Progenitor cell of endocrine pancreas (in vitro differentiated cells): ENCODE measurements at regions not wholly inside any gene's neighbourhood (a gene's known extent, or its start where the extent isn't known, plus 50 kb on each side); places are given as distances from the start of the nearest gene placed in this dataset.
A peak's percentile ranks its signal among the peaks of the same experiment; 100 is the strongest.

ENCODE experiments used
- DNase-seq: peaks from one replicate; pipeline ENCODE4 v3.0.0; 2021; ENCODE audit warnings: low spot score; ENCODE audit not compliant: unreplicated experiment
- H3K27ac Mint-ChIP-seq: 2 replicates; pipeline ENCODE4 v1.8.0; 2021; ENCODE audit warnings: mild to moderate bottlenecking, moderate library complexity, mixed read lengths
- H3K27me3 Mint-ChIP-seq: 2 replicates; pipeline ENCODE4 v1.8.0; 2021; ENCODE audit warnings: mixed read lengths
- H3K36me3 Mint-ChIP-seq: 2 replicates; pipeline ENCODE4 v1.8.0; 2022; ENCODE audit warnings: mixed read lengths; ENCODE audit not compliant: insufficient read depth
- H3K4me1 Mint-ChIP-seq: 2 replicates; pipeline ENCODE4 v1.8.0; 2021; ENCODE audit warnings: low read depth, mixed read lengths
- H3K4me3 Mint-ChIP-seq: 2 replicates; pipeline ENCODE4 v1.8.0; 2021; ENCODE audit warnings: low read depth, mild to moderate bottlenecking, moderate library complexity, mixed read lengths
- H3K9me3 Mint-ChIP-seq: 2 replicates; pipeline ENCODE4 v1.8.0; 2021; ENCODE audit warnings: low read depth, mixed read lengths
- TF ChIP-seq, protein P1 (sequence below): fragments of 200-600 bp; sonication (generic); IDR thresholded peaks from one replicate; pipeline ENCODE4 v1.5.0; 2021; ENCODE audit warnings: antibody characterized with exemption, mild to moderate bottlenecking; ENCODE audit not compliant: unreplicated experiment

DNA sequence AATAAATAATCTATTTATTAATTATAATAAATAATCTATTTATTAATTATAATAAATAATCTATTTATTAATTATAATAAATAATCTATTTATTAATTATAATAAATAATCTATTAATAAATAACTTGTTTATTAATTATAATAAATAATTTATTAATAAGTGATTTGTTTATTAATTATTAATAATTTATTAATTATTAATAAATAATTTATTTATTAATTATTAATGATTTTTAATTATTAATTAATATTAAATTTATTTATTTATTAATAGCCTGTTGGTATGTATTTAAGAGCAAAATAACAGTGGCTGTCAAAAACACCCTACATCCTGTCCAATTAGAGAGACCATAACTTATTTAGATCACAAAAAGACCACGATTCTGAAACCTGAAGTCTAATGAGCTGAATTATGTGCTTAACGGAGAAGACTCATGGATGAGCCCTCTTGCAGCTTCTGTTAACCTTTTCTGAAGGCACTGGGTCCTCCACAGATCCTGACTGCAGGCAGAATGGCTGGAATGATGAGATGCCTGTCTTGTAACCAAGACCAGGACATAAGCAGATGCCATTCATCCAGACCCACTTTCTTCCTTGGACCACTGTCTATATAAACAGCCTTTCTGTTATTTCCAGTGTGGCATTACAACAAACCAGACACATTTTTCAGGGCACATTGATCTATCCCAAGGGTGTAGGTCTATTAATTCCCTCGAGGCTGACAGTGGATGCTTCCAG lies 134.2 kb downstream of the SETD4 start:
- Mint-ChIP-seq H3K4me1 (no peaks in the 10 kb centered on the region), H3K36me3 (no peaks in the 10 kb centered on the region), H3K27ac (no peak overlapping the region), H3K4me3 (no peak overlapping the region), H3K27me3 (peaks cover 7% of the 10 kb centered on the region), H3K9me3 (no peaks in the 10 kb centered on the region)
- no peak for DNase-seq
- TF ChIP-seq, protein P1, sequence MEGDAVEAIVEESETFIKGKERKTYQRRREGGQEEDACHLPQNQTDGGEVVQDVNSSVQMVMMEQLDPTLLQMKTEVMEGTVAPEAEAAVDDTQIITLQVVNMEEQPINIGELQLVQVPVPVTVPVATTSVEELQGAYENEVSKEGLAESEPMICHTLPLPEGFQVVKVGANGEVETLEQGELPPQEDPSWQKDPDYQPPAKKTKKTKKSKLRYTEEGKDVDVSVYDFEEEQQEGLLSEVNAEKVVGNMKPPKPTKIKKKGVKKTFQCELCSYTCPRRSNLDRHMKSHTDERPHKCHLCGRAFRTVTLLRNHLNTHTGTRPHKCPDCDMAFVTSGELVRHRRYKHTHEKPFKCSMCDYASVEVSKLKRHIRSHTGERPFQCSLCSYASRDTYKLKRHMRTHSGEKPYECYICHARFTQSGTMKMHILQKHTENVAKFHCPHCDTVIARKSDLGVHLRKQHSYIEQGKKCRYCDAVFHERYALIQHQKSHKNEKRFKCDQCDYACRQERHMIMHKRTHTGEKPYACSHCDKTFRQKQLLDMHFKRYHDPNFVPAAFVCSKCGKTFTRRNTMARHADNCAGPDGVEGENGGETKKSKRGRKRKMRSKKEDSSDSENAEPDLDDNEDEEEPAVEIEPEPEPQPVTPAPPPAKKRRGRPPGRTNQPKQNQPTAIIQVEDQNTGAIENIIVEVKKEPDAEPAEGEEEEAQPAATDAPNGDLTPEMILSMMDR: no peak

DNA sequence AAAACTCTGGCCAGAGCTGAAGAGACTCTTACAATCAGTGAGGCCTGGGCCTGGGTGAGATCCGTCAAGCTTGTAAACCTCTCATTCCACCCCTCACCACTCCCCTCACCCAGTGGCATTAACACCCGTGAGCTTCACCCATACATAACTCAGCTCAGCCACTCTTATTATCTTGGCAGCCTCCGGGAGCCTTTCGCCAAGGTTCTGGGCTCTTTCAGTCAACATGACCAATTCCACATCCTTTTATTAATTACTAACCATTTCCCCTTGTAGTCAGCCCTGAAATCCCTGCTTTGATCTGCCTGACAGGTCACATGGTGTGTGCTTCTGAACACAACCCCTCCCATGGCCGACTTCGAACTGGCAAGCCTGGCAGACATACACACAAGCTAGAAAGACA lies 134.8 kb downstream of the SETD4 start:
- peak overlapping the region; percentile 69 for H3K27ac Mint-ChIP-seq
- H3K9me3 Mint-ChIP-seq: no peaks in the 10 kb centered on the region
- TF ChIP-seq, protein P1: no peak
- no peaks in the 10 kb centered on the region for H3K4me1 Mint-ChIP-seq
- DNase-seq: no peak
- no peak overlapping the region for H3K4me3 Mint-ChIP-seq
- H3K36me3 Mint-ChIP-seq: no peaks in the 10 kb centered on the region
- peaks cover 7% of the 10 kb centered on the region for H3K27me3 Mint-ChIP-seq

DNA sequence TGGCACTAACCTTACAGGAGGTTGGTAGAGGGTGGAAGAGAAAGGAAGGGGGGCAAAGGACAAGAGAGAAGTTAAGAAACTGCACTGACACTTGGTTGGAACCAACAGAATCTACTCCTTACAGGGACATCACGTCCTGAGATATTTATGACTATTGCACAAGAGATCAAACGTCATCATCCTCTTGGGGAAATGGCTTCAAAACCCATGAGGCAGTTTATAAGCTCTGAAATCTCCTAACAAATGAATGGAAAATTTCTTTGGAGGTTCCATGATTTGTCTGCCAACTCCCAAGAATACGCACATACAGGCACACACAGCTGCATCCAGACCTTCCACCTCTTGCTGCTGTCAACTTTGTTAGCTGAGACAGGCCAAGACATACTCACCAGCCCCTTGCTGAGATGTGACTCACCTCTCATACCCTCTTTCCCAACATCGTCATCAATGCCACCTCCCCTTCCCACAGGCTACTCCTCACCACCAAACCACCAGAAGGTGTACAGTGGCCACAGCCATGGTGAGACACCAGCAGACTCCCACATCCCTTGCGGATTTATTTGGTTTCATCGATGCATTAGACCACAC lies 135.5 kb downstream of the SETD4 start:
- no peak overlapping the region for H3K4me3 Mint-ChIP-seq
- H3K9me3 Mint-ChIP-seq: no peaks in the 10 kb centered on the region
- peaks cover 1% of the 10 kb centered on the region for H3K4me1 Mint-ChIP-seq
- H3K27me3 Mint-ChIP-seq: peaks cover 7% of the 10 kb centered on the region
- no peak overlapping the region for H3K27ac Mint-ChIP-seq
- H3K36me3 Mint-ChIP-seq: no peaks in the 10 kb centered on the region
- no peak for DNase-seq
- TF ChIP-seq, protein P1: no peak

DNA sequence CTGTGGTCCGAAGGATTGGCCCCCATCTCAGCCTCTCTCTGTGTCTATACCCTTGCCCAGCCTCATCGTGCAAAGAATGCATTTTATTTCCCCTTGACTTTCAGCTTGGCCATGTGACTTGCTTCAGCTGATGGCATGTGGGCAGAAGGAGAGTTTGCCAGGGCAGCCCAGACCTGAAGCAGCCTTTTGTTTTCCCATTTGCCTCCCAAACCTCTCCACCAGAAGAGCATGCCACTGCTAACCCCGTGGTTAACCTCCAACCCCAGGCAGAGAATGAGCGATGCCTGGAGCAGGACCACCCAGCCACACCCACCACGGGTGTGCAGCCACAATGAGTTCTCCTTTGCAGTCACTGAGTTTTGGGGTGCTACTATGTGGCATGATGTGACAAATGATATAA lies 136.4 kb downstream of the SETD4 start:
- TF ChIP-seq, protein P1: no peak
- peaks cover 7% of the 10 kb centered on the region for H3K27me3 Mint-ChIP-seq
- no peaks in the 10 kb centered on the region for H3K36me3 Mint-ChIP-seq
- DNase-seq: no peak
- H3K4me3 Mint-ChIP-seq: no peak overlapping the region
- H3K9me3 Mint-ChIP-seq: no peaks in the 10 kb centered on the region
- H3K27ac Mint-ChIP-seq: no peak overlapping the region
- peaks cover 1% of the 10 kb centered on the region for H3K4me1 Mint-ChIP-seq

DNA sequence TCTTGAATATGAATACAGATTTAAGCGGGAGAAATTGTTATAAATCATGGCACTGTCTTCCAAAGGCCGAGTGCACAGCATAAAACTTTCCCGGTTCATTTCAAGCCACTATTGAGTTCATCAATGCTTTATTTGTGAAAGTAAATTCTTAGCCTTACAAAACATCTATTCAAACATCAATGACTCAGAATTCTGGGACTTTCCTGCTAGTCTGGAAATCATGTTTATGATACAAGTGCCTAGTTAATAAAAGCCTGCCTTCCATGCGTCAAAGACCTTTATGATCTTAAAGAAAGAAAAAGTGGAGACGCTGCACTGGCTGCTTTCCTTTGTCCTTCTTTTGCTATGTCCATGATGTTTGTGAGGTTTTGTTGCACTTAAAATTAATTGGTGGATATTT lies 137.7 kb downstream of the SETD4 start:
- Mint-ChIP-seq H3K9me3 (no peaks in the 10 kb centered on the region), H3K27me3 (peaks cover 7% of the 10 kb centered on the region), H3K27ac (no peak overlapping the region), H3K4me1 (peaks cover 1% of the 10 kb centered on the region), H3K4me3 (no peak overlapping the region), H3K36me3 (no peaks in the 10 kb centered on the region)
- no peak for DNase-seq
- TF ChIP-seq, protein P1: no peak
